GM20000 (cell line): ENCODE measurements at regions not wholly inside any gene's neighbourhood (a gene's known extent, or its start where the extent isn't known, plus 50 kb on each side); places are given as distances from the start of the nearest gene placed in this dataset.
A peak's percentile ranks its signal among the peaks of the same experiment; 100 is the strongest.

ENCODE experiments used
- DNase-seq: peaks from one replicate; pipeline ENCODE4 v3.0.0; 2012; ENCODE audit warnings: low spot score
- TF ChIP-seq, protein P1 (sequence below): IDR thresholded peaks from 2 replicates; pipeline ENCODE4 v1.5.1; 2012; ENCODE audit warnings: mild to moderate bottlenecking, control low read depth; ENCODE audit errors: extremely low read depth, missing control alignments

GRCh38 chr15:69819371-69819770, 278.3 kb downstream of the TLE3 start:
- DNase-seq, result no peak
- TF ChIP-seq, protein P1, sequence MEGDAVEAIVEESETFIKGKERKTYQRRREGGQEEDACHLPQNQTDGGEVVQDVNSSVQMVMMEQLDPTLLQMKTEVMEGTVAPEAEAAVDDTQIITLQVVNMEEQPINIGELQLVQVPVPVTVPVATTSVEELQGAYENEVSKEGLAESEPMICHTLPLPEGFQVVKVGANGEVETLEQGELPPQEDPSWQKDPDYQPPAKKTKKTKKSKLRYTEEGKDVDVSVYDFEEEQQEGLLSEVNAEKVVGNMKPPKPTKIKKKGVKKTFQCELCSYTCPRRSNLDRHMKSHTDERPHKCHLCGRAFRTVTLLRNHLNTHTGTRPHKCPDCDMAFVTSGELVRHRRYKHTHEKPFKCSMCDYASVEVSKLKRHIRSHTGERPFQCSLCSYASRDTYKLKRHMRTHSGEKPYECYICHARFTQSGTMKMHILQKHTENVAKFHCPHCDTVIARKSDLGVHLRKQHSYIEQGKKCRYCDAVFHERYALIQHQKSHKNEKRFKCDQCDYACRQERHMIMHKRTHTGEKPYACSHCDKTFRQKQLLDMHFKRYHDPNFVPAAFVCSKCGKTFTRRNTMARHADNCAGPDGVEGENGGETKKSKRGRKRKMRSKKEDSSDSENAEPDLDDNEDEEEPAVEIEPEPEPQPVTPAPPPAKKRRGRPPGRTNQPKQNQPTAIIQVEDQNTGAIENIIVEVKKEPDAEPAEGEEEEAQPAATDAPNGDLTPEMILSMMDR, result no peak

DNA sequence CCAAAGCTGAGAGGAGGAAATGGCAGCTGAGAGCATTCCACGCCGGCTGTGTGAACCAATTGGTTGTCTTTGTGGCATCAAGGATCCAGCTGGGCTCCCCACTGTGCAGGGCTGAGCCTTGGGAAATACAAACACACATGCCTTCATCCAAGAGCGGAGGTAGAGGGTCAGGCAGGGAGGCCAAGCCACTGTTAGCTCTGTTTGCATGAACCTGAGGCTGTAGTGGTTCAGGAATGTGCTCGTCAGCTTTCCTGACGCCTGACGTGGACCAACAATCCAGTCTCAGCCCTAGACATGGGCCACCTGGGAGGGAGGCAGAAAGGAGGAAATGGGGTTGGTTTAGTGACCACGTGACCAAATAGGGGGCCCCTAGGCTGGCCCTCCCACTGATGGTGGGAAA, 276.9 kb downstream of the TLE3 start:
- TF ChIP-seq, protein P1, result no peak
- no peak for DNase-seq

DNA sequence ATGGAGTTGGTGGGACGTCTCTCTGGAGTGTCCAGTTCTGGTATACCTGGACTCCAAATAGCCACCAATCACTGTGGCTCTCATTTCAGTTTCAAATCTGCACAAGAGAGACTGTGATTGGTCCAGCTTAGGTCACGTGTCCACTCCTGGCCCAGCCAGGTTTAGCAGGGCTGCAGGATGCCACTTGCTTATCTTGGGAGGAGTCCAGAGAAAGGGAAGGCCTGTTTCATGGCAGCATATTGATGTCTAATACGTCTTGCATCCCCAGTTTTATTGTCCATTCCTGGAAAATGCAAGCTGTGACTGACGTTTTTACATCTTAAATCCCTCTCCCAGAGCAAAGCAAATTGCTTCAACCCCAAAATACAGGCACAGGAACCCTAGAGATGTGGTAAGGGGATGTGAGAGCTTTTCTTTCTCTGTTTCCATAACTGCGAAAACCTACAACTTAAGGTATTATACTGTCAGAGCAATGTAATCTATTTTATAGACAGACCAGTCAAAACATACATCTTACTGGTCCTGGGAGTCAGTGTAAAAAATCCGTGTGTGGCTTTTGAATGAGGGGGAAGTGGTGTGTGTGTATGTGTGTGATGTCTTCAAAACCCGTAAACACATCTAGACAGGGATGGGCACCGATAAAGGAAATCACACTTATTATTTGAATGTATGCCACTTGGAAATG, 274.4 kb downstream of the TLE3 start:
- TF ChIP-seq, protein P1, result no peak

DNA sequence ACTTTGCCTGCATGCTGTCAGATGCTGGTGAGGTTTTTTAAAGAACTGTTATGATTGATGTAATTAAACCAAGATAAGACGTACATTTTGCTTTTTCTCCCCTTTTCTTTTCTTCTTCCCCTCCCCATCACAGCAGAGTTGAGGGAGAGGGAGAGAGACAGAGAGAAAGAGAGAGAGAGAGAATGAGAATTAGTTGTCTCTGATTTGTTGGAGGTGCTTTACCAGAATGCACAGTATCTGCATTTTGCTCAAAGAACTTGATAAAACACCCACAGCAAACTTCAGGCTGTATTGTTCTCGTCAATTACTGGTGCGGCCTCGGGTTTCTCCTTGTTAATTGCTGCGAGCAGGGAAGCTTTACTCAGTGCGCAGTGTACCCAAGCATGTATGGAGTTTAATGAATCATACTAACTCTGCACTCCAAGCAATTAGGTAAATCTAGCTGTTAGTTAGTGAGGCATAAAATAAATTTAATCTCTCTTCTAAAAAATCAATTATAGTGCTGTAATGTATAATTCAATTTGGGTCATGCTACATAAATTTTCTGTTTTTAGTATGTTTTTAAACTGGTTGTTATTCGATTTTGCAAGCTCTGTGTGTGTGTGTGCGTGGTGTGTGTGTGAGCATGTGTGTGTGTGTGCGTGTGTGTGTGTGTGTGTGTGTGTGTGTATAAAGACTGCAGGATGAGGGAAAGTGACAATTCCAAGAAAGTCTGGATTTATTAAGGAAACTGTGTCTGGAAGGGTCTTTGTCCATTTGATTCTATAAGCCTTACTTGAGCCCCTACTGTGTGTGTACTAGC, 273.4 kb downstream of the TLE3 start:
- DNase-seq, result no peak
- TF ChIP-seq, protein P1, result no peak

More for the DNA sequence above, 274.4 kb downstream of the TLE3 start:
- DNase-seq, result peak; percentile 30

- DNase-seq, result no peak
- TF ChIP-seq, protein P1, result no peak
Observed at GRCh38 chr15:69824877-69825406, 272.8 kb downstream of the TLE3 start.

GRCh38 chr15:69825941-69826818, 271.5 kb downstream of the TLE3 start:
- no peak for DNase-seq
- TF ChIP-seq, protein P1, result no peak
